ENCODE measurements at regions not wholly inside any gene's neighbourhood (a gene's known extent, or its start where the extent isn't known, plus 50 kb on each side); places are given as distances from the start of the nearest gene placed in this dataset.
"Not testable (repeated sequence)": the region's sequence is repeated elsewhere in the genome, so short reads cannot be mapped to it uniquely, and the experiment has no call there.

DNA sequence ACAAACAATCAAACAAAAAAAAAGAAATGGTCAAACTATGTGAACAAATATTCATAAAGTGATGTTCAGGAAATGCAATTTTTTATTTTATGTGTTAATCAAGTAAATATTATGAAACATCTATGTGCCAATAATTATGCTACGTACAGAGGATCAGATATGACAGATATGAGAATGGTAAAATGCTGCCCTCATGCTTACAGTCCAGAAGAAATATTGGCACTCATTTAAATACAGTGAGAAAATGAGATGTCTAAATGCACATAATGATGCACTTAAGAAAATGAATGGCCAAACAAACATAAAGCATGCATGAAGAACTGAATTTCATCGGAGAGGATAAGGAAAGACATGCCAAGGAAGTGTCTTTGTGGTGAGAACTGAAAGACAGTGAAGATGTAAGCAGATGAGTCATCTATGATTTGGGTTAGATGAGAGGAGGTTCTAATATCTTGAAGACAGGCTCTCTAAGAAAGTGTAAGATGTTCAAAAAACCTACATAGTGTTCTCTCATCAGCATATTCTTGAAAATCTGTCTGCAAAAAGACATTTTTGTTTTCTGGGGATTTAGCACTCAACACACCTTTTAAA, 1231.1 kb upstream of the ACO1 start:
- DNase-seq: no peak

DNA sequence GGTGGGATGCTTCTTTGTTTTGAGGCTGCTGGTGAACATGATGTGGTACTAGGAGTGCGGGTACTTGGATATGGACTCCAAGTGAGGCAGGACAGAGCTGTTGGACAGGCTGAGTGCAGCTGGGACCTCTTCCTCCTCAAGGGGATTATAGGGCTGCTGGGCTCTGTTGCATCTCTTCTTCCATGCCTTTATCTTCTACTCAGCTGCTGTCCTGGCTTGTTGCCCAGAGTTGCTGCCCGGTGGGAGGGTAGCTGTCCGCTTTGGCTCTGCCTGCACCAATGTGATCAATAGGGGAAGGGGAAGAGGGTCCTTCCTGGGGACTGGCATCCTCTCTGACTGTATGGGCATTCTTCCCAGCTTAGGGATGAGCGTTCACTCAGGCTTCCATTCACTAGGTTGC, 1217.9 kb upstream of the ACO1 start:
- no peak for DNase-seq

DNA sequence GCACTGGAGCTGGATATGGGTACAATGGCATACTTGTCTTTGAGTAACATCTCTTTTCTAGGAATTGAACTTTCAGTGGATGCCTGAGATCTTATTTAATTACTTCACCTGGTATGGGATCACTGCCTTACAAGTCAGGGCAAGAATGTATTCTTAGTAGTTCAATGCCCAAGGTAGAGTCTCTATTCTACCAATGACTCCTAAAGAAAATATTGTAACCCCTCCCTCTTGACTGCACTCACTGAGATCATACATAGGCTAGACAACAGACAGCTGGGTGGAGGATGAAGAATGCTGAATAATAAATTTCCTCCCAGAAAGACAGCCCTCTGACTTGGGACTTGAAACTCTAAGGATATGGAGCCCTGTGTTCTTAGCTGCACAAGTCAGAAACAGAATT, 1216.3 kb upstream of the ACO1 start:
- DNase-seq: no peak

GRCh38 chr9:31174681-31175080, 1209.8 kb upstream of the ACO1 start:
- no peak for DNase-seq

- no peak for DNase-seq
Measured at GRCh38 chr9:31183866-31184265, 1200.6 kb upstream of the ACO1 start.

DNA sequence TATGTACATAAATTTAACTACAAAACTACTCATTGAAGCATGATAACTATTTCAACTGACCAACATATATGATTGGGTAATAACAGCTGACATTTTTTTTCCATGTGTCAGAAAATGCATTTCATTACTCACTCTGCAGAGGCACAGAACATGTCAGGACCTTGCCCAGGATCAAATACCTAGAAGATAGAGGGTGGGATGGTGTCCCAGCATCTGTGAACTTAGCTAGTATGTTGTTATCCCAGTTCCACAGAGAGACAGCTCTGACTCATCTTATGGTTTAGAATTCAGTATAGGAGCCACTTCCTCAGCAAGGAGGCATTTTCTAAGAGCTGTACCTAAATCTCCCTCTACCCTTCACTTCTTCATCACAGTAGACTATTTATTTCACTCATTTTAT, 1198.6 kb upstream of the ACO1 start:
- DNase-seq: no peak

GRCh38 chr9:31188496-31188895, 1195.9 kb upstream of the ACO1 start:
- no peak for DNase-seq

GRCh38 chr9:31210978-31211570, 1173.4 kb upstream of the ACO1 start:
- no peak for DNase-seq

DNA sequence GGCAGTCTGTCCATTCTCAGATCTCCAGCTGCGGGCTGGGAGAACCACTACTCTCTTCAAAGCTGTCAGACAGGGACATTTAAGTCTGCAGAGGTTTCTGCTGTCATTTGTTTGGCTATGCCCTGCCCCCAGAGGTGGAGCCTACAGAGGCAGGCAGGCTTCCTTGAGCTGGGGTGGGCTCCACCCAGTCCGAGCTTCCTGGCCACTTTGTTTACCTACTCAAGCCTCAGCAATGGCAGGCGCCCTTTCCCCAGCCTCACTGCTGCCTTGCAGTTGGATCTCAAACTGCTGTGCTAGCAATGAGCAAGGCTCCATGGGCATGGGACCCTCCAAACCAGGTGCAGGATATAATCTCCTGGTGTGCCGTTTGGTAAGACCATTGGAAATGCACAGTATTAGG, 1154.5 kb upstream of the ACO1 start:
- DNase-seq: not testable (repeated sequence)

DNA sequence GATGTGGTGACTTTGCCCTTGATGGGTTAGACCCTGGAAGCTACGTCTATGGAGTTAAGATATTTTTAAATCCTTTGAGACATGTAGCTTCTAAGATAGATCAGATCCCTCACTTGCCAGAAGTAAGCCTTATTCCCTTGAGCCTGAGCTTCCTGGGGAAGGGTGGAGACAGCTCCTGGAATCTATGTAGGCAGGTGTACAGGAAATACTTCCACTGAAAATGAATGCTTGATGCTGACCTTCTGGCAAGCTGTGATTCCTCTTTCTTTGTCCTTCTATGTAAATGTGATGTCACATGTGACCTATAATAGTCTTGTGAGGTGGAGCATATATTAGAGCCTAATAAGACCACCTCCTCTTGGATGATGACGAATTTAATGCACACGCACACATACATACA, 1152.0 kb upstream of the ACO1 start:
- no peak for DNase-seq

- DNase-seq: no peak
Measured at GRCh38 chr9:31236344-31236743, 1148.1 kb upstream of the ACO1 start.

DNA sequence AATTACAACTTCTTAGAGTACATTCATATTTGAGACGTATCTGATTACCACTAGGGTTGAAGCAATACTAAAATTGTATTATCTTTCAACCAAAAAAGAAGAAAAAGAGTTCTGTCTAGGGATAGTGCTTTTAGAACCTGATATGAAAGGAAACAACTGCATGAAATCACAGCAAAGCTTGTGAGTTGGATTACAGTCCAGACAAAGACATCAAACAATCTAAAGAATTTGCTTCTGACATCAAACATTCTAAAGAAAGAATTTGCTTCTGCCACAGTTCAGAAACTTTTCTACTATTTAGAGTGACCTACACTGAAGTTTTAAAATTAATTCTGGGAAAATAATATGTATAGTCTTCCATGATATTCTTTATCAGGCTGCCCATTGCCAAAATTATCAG, 1141.1 kb upstream of the ACO1 start:
- DNase-seq: no peak

- DNase-seq: no peak
Measured at GRCh38 chr9:31248156-31248555, 1136.3 kb upstream of the ACO1 start.

DNA sequence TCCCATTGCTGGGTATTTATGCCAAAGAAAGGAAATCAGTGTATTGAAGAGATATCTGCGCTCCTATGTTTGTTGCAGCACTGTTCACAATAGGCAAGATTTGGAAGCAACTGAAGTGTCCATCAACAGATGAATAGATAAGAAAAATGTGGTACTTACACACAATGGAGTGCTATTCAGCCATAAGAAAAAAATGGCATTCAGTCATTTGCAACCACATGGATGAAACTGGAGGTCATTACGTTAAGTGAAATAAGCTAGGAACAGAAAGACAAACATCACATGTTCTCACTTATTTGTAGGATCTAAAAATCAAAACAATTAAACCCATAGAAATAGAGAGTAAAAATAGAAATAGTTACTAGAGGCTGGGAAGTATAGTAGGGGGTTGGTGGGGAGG, 1133.1 kb upstream of the ACO1 start:
- no peak for DNase-seq

- DNase-seq: no peak
Measured at GRCh38 chr9:31253800-31254762, 1130.4 kb upstream of the ACO1 start.

- no peak for DNase-seq
Measured at GRCh38 chr9:31255211-31255610, 1129.2 kb upstream of the ACO1 start.

GRCh38 chr9:31259824-31260223, 1124.6 kb upstream of the ACO1 start:
- DNase-seq: no peak

GRCh38 chr9:31272456-31273295, 1111.8 kb upstream of the ACO1 start:
- DNase-seq: no peak

- no peak for DNase-seq
Measured at GRCh38 chr9:31275419-31275818, 1109.0 kb upstream of the ACO1 start.

DNA sequence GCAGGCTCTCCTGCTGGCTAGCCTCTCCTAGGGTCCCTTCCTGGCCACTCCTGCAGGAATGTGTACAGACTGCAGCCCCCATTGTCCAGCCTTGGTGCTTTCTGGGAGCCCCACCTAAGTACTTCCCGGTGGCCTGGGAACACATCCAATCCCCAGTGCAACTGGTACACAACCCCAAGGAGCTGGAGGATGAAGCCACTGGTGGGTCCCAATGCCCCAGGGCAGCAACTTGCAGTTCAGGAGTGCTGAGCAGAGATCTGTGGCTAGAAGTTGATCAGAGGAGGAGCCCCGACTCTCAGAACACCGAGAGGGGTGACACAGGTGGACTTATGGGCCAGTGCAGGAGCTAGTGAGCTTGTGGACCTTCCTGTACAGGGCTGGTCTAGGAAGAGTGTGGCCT, 1093.7 kb upstream of the ACO1 start:
- no peak for DNase-seq

DNA sequence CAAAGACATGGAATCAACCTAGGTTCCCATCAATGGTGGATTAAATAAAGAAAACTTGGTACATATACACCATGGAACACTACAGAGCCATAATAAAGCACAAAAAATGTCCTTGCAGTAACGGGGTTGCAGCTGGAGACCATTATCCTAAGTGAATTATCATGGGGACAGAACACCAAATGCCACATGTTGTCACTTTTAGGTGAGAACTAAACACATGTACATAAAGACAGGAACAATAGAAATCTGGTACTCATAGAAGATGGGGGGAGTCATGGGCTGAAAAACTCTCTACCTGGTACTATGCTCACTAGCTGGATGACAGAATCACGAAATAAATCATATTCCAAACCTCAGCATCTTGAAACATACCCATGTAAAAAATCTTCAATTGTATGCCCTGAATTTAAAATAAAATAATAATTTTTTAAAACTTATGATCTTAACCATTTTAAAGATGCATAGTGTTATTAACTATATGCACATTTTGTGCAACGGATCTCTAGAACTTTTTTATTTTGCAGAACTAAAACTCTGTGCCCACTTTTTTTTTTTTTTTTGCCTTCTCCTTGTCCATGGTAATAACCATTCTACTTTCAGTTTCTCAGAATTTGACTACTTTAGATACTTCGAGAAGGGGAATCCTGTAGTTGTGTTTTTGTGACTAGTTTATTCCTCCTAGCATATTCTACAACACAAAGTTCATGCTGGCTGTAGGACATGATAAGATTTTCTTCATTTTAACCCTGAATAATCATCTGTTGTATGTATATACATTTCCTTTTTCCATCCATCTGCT, 1081.6 kb upstream of the ACO1 start:
- DNase-seq: no peak

- DNase-seq: peak; percentile 9
Measured at GRCh38 chr9:31304576-31304975, 1079.9 kb upstream of the ACO1 start.
